H1 (cell line): ENCODE measurements at regions not wholly inside any gene's neighbourhood (a gene's known extent, or its start where the extent isn't known, plus 50 kb on each side); places are given as distances from the start of the nearest gene placed in this dataset.

ENCODE experiments used
- EZH2 ChIP-seq: fragments of 200-600 bp; sonication (generic); IDR thresholded peaks from 2 replicates; pipeline ENCODE4 v1.7.1; 2012; ENCODE audit warnings: low read depth, mild to moderate bottlenecking, moderate library complexity, low read length, inconsistent platforms; ENCODE audit not compliant: severe bottlenecking
- MAX ChIP-seq: IDR thresholded peaks from 2 replicates; pipeline ENCODE4 v1.6.1; 2012; ENCODE audit warnings: inconsistent platforms
- RAD21 ChIP-seq, 2 experiments: IDR thresholded peaks in 1 of 2; conservative IDR thresholded peaks in 1 of 2; 2 replicates each; pipeline ENCODE4 v1.6.1; 2011; ENCODE audit warnings: low read depth in 2 of 2, low read length in 2 of 2, improper control_type of control experiment in 1 of 2, inconsistent platforms in 1 of 2, mild to moderate bottlenecking in 1 of 2, moderate library complexity in 1 of 2
- SP1 ChIP-seq: IDR thresholded peaks from 2 replicates; pipeline ENCODE4 v1.6.1; 2011; ENCODE audit warnings: low read depth, low read length
- USF2 ChIP-seq: IDR thresholded peaks from 2 replicates; pipeline ENCODE4 v1.6.1; 2011; ENCODE audit warnings: low read length, improper control_type of control experiment
- ZNF274 ChIP-seq: IDR thresholded peaks from 2 replicates; pipeline ENCODE4 v1.7.0; 2012; ENCODE audit warnings: low read length, borderline replicate concordance; ENCODE audit errors: extremely low read depth
- TF ChIP-seq, protein P1 (sequence below), 3 experiments: IDR thresholded peaks; 1 replicate in 2 of 3; 2 replicates in 1 of 3; pipeline versions ENCODE4 v1.5.1 to v1.6.1; 2011; ENCODE audit warnings: low read length in 3 of 3, mild to moderate bottlenecking in 3 of 3, inconsistent platforms in 2 of 3, low read depth in 1 of 3, moderate library complexity in 1 of 3; ENCODE audit not compliant: insufficient read depth in 1 of 3; ENCODE audit errors: control extremely low read depth in 1 of 3

GRCh38 chr6:27002447-27002846 lies 245.1 kb upstream of the PRSS16 start:
- TF ChIP-seq MAX (no peak), EZH2 (no peak), ZNF274 (no peak), RAD21 (IDR thresholded peaks at IDR 0.05 in 1 of 2, conservative IDR thresholded peaks at IDR 0.05 in 1 of 2; ENCODE audit: low read depth in 2 of 2, low read length in 2 of 2) (no peak), USF2 (no peak), SP1 (no peak)
- TF ChIP-seq, protein P1, sequence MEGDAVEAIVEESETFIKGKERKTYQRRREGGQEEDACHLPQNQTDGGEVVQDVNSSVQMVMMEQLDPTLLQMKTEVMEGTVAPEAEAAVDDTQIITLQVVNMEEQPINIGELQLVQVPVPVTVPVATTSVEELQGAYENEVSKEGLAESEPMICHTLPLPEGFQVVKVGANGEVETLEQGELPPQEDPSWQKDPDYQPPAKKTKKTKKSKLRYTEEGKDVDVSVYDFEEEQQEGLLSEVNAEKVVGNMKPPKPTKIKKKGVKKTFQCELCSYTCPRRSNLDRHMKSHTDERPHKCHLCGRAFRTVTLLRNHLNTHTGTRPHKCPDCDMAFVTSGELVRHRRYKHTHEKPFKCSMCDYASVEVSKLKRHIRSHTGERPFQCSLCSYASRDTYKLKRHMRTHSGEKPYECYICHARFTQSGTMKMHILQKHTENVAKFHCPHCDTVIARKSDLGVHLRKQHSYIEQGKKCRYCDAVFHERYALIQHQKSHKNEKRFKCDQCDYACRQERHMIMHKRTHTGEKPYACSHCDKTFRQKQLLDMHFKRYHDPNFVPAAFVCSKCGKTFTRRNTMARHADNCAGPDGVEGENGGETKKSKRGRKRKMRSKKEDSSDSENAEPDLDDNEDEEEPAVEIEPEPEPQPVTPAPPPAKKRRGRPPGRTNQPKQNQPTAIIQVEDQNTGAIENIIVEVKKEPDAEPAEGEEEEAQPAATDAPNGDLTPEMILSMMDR (IDR thresholded peaks at IDR 0.05; ENCODE audit: control extremely low read depth in 1 of 3, insufficient read depth in 1 of 3, low read depth in 1 of 3, low read length in 3 of 3) = no peak
